HG03280 (cell line): ENCODE measurements at regions not wholly inside any gene's neighbourhood (a gene's known extent, or its start where the extent isn't known, plus 50 kb on each side); places are given as distances from the start of the nearest gene placed in this dataset.
"Not testable (repeated sequence)": the region's sequence is repeated elsewhere in the genome, so short reads cannot be mapped to it uniquely, and the experiment has no call there.

ENCODE experiments used
- ATAC-seq: cut with Tn5 transposase; IDR thresholded peaks from one replicate; pipeline ENCODE4 v1.9.1; 2021; ENCODE audit warnings: mild to moderate bottlenecking, moderate library complexity; ENCODE audit not compliant: unreplicated experiment

DNA sequence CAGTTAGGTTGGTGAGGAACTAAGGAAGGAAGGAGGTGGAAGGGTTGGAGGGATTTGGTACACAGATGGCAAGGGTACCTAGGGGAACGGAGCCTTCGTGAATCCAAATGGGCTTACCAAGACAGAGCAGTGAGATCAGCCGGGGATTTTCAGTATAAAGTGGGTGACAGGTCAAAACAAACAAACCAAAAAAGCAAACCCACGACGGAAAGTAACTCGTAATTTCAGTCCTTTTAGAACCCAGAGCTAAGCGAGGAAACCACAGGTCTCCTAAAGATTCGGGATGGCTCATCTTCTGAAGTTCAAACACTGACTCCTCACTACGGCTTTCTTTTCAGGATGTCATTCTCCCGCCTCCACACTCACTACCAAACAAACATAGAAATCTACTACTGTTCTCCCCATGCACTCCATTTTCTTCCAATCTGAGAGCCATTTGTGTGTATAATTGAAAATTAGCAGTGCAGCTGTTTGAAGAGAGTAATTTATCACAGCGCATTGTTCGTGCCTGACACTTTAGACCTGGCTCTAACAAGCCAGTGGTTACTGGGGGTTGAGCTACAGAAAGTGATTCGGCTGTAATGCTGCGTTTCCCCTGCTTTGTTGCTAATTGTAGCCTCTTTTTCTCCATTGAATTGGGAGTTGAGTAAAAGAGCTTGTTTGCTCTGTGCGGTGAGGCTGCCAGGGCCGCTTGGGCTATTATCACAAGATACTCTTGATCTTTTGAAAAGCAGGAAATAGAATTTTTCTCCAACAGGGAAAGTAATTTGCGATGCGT, 64.7 kb upstream of the CCDC39 start:
- ATAC-seq, result no peak

DNA sequence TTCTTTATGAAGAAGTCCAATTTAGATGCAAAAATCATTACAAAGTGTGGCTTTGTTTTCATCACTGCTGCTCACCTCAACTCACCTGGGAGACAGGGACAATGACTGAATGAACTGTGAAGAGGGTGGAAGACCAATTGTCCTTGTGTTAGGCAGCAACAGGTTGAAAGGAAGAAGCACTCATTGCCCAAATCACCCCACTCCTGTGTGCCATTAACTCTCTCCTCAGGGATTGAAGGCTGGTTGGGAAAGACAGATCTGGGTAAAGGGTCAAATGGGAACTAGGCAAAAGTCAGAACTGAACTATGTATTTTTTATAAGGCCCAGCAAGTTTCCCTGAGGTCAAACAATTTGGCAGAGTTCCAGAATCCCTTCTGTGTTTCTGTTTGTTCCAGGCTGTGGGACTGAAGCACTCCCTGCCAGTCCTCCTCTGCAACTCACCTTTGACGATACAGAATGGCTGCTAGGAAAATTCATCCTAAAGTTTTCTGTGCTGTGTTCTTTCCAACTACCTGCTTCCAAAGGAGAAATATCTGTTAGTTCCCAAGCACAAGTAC, 68.6 kb upstream of the CCDC39 start:
- no peak for ATAC-seq

GRCh38 chr3:180749322-180749721, 70.0 kb upstream of the CCDC39 start:
- no peak for ATAC-seq

DNA sequence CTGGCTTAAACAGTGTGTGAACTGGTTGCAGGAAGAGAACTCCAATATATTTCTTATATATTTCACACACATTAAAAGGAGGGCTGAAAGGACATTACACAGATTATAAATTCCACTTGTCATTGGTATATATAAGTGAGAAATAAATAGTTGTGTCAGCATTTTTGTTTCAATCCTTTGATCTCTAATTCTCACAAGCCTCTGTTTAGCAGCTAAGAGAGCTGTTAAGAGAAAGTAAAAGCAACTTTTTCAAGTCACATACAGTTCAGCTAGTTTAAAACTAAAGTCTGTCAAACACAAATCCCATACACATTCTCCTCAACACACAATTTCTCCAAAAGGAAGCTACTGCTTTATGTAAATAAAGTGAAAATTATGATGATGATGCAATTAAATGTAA, 70.5 kb upstream of the CCDC39 start:
- ATAC-seq, result no peak

DNA sequence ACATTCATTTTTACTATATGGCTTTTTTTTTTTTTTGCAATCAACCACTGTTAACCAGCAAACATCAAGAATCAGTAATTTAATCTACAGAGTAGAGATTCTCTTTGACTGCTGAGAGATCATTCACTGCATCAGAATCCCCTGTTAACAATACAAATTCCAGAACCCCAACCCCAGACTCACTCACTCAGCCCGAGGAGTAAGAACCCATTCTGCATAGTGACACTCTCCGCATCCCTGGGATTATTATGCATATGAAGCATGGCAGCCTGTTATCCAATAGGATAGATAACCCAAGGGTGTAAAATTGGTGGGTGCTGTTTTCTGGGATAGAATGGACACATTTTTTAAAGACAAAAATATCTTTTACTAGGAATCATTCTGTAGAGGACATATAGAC, 76.3 kb upstream of the CCDC39 start:
- ATAC-seq, result no peak

DNA sequence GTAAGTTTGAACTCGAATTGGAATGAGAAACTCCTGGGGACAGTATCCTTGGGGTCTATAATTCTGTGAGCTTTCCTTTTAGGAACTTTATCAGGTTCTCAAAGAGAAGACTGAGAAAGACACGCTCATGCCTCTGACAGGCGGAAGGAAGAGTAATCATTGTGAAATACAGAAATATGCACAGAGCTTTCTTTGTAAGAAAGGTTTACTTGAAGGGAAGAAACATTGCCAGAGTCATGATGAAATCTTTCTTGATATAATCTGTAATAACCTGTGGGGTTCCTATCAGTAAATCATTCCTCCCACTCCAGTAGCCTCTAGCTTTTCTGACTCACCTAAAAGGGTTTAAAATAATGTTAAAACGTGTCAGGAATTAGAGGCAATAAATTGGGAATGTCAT, 83.6 kb upstream of the CCDC39 start:
- ATAC-seq, result peak; percentile 29

DNA sequence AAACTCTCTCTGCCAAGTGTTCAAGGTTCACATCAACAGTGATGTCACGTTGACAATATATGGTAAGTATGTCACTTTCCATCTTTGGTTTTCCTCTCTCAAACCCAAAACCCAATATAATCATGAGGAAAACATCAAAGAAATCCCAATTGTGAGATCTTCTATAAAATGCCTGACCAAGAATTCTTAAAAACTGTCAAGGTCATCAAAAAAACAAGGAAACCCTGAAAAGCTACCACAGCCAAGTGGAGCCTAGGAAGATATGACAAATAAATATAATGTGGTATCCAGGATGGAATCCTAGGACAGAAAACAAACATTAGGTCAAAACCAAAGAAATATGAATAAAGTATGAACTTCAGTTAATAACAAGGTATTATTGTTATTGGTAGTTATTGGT, 85.2 kb upstream of the CCDC39 start:
- no peak for ATAC-seq

DNA sequence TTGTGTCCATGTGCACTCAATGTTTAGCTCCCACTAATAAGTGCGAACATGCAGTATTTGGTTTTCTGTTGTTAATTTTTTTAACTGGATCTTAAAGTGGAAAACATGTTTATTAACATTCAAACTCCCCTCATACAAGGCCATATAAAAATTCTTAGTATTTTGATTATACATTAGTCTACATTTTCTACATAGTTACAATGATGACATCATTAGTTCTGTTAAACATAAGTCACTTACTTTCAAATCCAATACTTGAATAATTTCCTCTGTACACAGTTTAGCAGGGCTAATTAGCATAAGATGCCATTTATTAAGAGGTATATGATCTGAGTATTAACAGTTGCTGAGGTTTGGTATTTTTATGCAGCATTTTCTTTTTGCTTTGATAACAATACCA, 91.3 kb upstream of the CCDC39 start:
- no peak for ATAC-seq

GRCh38 chr3:180776433-180776832, 97.1 kb upstream of the CCDC39 start:
- ATAC-seq, result no peak

DNA sequence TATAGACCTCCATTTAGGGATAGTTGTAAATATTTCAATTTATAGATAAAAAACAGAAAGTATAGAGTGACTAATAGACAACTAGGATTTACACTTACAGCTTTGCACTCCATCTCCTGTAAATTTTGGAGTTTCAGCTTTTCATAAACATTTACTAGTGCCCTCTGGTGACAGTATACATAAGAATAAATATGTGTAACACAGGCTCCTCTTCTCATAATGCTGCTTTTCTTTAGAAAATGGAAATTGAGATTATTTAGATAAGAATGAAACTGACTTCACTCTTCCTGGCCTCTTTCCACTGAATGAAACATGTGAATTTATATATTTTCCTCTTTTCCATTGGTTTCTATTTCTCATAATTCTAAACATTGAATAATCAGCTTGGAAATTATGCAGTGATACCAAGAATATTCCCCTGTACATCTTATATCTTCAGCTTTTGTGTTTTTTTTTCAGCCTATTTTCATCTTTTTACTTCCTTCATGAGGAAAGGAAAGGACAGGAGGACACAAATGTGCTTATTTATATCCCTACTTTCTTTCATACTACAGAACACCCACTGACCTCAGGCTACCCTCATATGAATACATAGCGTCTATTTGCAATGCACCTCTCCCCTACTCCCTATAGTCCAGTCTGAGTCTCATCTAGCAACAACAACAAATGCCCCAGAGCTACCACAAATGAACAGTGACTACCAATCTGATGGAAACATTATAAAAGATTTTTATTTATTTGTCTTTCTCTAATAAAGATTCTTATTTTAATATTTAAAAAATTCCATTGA, 103.1 kb upstream of the CCDC39 start:
- ATAC-seq, result no peak

- ATAC-seq, result not testable (repeated sequence)
These were observed 106.9 kb upstream of the CCDC39 start for GRCh38 chr3:180786227-180786626.

DNA sequence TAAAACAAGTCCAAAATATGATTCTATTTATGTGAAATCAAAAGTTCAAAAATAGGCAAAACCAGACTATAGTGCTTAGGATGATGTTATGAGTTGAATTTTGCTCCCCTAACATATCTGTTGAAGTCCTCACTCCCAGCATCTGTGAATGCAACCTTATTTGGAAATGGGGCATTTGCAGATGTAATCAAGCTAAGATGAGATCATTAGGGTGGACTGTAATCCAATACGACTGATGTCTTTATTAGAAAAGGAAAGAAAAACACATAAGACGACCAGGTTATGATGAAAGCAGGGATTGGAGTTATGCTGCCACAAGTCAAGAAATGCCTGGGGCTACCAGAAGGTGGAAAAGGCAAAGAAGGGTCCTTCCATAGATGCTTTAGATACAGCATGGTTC, 110.5 kb upstream of the CCDC39 start:
- no peak for ATAC-seq

- ATAC-seq, result no peak
These were observed 114.3 kb upstream of the FXR1 start for GRCh38 chr3:180798197-180798596.

- peak; percentile 58 for ATAC-seq
These were observed 109.6 kb upstream of the FXR1 start for GRCh38 chr3:180802837-180803236.

DNA sequence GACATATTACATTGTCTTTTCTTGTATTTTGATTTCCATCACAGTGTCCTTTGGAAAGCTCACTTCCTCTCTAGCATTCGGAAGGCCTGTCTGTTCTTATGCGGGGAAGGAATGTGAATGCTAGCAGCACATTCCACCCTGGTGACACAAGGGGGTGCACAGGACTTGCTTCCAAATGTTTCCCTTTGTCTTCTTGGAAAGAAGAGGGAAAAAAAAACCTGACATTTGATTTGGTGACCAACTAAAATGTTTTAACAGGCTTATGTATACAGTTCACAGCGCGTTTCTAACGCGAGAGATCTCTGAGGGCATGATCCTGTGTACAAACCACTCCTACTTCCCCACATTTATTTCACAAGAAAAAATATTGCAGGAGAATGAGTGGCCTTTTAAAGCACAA, 107.6 kb upstream of the FXR1 start:
- no peak for ATAC-seq

- no peak for ATAC-seq
These were observed 103.5 kb upstream of the FXR1 start for GRCh38 chr3:180808823-180809575.

DNA sequence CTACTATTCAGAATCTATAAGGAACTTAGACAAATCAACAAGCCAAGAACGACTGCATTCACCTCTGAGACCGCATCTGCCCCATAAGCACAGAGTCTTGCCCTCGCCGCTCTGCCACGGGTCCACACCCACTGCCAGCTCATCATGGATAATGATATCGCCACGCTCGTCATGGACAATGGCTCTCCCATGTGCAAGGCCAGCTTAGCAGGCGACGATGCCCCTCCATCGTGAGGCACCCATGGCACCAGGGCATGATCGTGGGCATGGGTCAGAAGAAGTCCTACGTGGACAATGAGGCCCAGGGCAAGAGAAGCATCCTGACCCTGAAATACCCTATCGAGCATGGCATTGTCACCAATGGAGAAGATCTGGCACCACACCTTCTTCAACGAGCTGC, 92.1 kb upstream of the FXR1 start:
- no peak for ATAC-seq

GRCh38 chr3:180825964-180826363, 86.5 kb upstream of the FXR1 start:
- ATAC-seq, result no peak

DNA sequence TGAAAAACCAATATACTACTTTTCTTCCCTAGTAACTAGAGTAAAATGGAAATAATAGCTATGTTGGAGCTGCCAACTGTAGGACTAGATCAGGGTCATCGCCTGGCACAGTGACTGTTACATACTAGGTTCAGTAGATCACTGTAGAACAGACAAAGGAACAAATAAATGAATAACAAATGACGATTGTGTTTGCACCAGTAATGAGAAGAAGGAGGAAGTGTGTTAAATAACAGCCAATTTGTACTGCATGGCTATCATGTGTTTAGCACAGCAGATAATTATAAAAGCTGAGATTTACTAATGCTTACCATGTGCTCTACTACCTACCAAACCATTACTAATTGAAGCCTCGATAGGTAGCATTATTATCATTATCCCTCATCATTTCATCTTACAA, 85.3 kb upstream of the FXR1 start:
- no peak for ATAC-seq

DNA sequence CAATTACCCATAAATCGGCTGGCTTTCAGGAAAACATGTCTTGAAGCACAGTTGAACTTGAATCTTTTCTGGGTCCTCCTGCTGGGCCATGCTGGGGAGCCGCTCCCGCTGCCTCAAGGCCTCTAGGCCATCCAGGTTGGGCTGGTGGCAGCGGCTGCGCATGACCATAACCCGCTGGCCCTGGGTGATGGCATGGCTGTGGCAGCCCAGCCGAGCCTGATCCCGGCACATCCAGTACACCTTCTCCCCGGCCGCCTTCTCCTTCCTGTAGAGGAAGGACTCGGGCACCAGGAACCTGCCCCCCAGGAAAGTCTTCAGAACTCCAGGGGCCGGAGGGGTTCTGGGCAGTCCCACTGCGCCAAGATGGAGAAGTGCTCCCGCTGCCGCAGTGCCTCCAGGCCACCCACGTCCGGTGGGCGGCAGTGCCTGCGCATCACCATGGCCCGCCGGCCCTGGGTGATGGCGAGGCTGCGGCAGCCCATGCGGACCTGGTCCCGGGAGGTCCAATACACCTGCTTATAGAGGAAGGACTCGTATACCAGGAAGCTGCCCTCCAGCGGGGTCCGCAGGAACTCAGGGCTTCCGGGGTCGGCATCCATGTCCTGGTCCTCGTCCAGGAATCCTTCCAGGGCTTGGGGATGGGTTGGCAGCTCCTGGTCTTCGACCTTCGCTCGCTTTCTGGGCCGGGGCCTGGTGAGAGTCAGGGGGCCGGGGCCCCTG, 84.3 kb upstream of the FXR1 start:
- ATAC-seq, result no peak
